ENCODE measurements at regions not wholly inside any gene's neighbourhood (a gene's known extent, or its start where the extent isn't known, plus 50 kb on each side); places are given as distances from the start of the nearest gene placed in this dataset.
"Not testable (repeated sequence)": the region's sequence is repeated elsewhere in the genome, so short reads cannot be mapped to it uniquely, and the experiment has no call there.

GRCh38 chr11:134845474-134846327 lies 433.7 kb upstream of the B3GAT1 start:
- H3K36me3 ChIP-seq (ENCODE audit: insufficient read depth, low read length) = no peaks in the 10 kb centered on the region
- H3K4me1 ChIP-seq (ENCODE audit: insufficient read depth, low read length) = no peaks in the 10 kb centered on the region
- H3K9ac ChIP-seq (ENCODE audit: low read depth, low read length) = no peak overlapping the region
- H3K9me3 ChIP-seq (ENCODE audit: control insufficient read depth, insufficient read depth, low read length) = no peaks in the 10 kb centered on the region

- H3K4me1 ChIP-seq (ENCODE audit: insufficient read depth, low read length) = no peaks in the 10 kb centered on the region
- H3K9ac ChIP-seq (ENCODE audit: low read depth, low read length) = no peak overlapping the region
- H3K36me3 ChIP-seq (ENCODE audit: insufficient read depth, low read length) = no peaks in the 10 kb centered on the region
- H3K9me3 ChIP-seq (ENCODE audit: control insufficient read depth, insufficient read depth, low read length) = no peaks in the 10 kb centered on the region
Measured at GRCh38 chr11:134844838-134845237, 432.8 kb upstream of the B3GAT1 start.

GRCh38 chr11:134843735-134844134 lies 431.7 kb upstream of the B3GAT1 start:
- no peaks in the 10 kb centered on the region for H3K36me3 ChIP-seq (ENCODE audit: insufficient read depth, low read length)
- no peak overlapping the region for H3K9ac ChIP-seq (ENCODE audit: low read depth, low read length)
- H3K9me3 ChIP-seq (ENCODE audit: control insufficient read depth, insufficient read depth, low read length) = no peaks in the 10 kb centered on the region
- no peaks in the 10 kb centered on the region for H3K4me1 ChIP-seq (ENCODE audit: insufficient read depth, low read length)

GRCh38 chr11:134843020-134843419 lies 431.0 kb upstream of the B3GAT1 start:
- Histone ChIP-seq H3K36me3 (ENCODE audit: insufficient read depth, low read length) (no peaks in the 10 kb centered on the region), H3K9me3 (ENCODE audit: control insufficient read depth, insufficient read depth, low read length) (no peaks in the 10 kb centered on the region), H3K9ac (ENCODE audit: low read depth, low read length) (no peak overlapping the region), H3K4me1 (ENCODE audit: insufficient read depth, low read length) (no peaks in the 10 kb centered on the region)

- Histone ChIP-seq H3K36me3 (ENCODE audit: insufficient read depth, low read length) (no peaks in the 10 kb centered on the region), H3K9me3 (ENCODE audit: control insufficient read depth, insufficient read depth, low read length) (no peaks in the 10 kb centered on the region), H3K9ac (ENCODE audit: low read depth, low read length) (no peak overlapping the region), H3K4me1 (ENCODE audit: insufficient read depth, low read length) (no peaks in the 10 kb centered on the region)
Measured at GRCh38 chr11:134841972-134842371, 429.9 kb upstream of the B3GAT1 start.

GRCh38 chr11:134841411-134841810 lies 429.4 kb upstream of the B3GAT1 start:
- no peaks in the 10 kb centered on the region for H3K9me3 ChIP-seq (ENCODE audit: control insufficient read depth, insufficient read depth, low read length)
- H3K4me1 ChIP-seq (ENCODE audit: insufficient read depth, low read length) = no peaks in the 10 kb centered on the region
- no peak overlapping the region for H3K9ac ChIP-seq (ENCODE audit: low read depth, low read length)
- no peaks in the 10 kb centered on the region for H3K36me3 ChIP-seq (ENCODE audit: insufficient read depth, low read length)

- Histone ChIP-seq H3K9ac (ENCODE audit: low read depth, low read length) (no peak overlapping the region), H3K9me3 (ENCODE audit: control insufficient read depth, insufficient read depth, low read length) (no peaks in the 10 kb centered on the region), H3K36me3 (ENCODE audit: insufficient read depth, low read length) (no peaks in the 10 kb centered on the region), H3K4me1 (ENCODE audit: insufficient read depth, low read length) (no peaks in the 10 kb centered on the region)
Measured at GRCh38 chr11:134840945-134841344, 428.9 kb upstream of the B3GAT1 start.

- not testable (repeated sequence) for H3K9ac ChIP-seq (ENCODE audit: low read depth, low read length); H3K4me1 ChIP-seq (ENCODE audit: insufficient read depth, low read length); H3K36me3 ChIP-seq (ENCODE audit: insufficient read depth, low read length); H3K9me3 ChIP-seq (ENCODE audit: control insufficient read depth, insufficient read depth, low read length)
Measured at GRCh38 chr11:134840165-134840564, 428.1 kb upstream of the B3GAT1 start.

GRCh38 chr11:134838708-134839107 lies 426.7 kb upstream of the B3GAT1 start:
- H3K9me3 ChIP-seq (ENCODE audit: control insufficient read depth, insufficient read depth, low read length) = no peaks in the 10 kb centered on the region
- H3K4me1 ChIP-seq (ENCODE audit: insufficient read depth, low read length) = no peaks in the 10 kb centered on the region
- no peaks in the 10 kb centered on the region for H3K36me3 ChIP-seq (ENCODE audit: insufficient read depth, low read length)
- H3K9ac ChIP-seq (ENCODE audit: low read depth, low read length) = no peak overlapping the region

- Histone ChIP-seq H3K9ac (ENCODE audit: low read depth, low read length) (no peak overlapping the region), H3K9me3 (ENCODE audit: control insufficient read depth, insufficient read depth, low read length) (no peaks in the 10 kb centered on the region), H3K36me3 (ENCODE audit: insufficient read depth, low read length) (no peaks in the 10 kb centered on the region), H3K4me1 (ENCODE audit: insufficient read depth, low read length) (no peaks in the 10 kb centered on the region)
Measured at GRCh38 chr11:134837887-134838232, 425.8 kb upstream of the B3GAT1 start.

GRCh38 chr11:134837166-134837886 lies 425.3 kb upstream of the B3GAT1 start:
- no peaks in the 10 kb centered on the region for H3K36me3 ChIP-seq (ENCODE audit: insufficient read depth, low read length)
- no peak overlapping the region for H3K9ac ChIP-seq (ENCODE audit: low read depth, low read length)
- H3K9me3 ChIP-seq (ENCODE audit: control insufficient read depth, insufficient read depth, low read length) = no peaks in the 10 kb centered on the region
- no peaks in the 10 kb centered on the region for H3K4me1 ChIP-seq (ENCODE audit: insufficient read depth, low read length)

- Histone ChIP-seq H3K36me3 (ENCODE audit: insufficient read depth, low read length) (no peaks in the 10 kb centered on the region), H3K4me1 (ENCODE audit: insufficient read depth, low read length) (no peaks in the 10 kb centered on the region), H3K9me3 (ENCODE audit: control insufficient read depth, insufficient read depth, low read length) (no peaks in the 10 kb centered on the region), H3K9ac (ENCODE audit: low read depth, low read length) (no peak overlapping the region)
Measured at GRCh38 chr11:134836561-134836960, 424.5 kb upstream of the B3GAT1 start.

GRCh38 chr11:134835561-134835960 lies 423.5 kb upstream of the B3GAT1 start:
- no peak overlapping the region for H3K9ac ChIP-seq (ENCODE audit: low read depth, low read length)
- no peaks in the 10 kb centered on the region for H3K4me1 ChIP-seq (ENCODE audit: insufficient read depth, low read length)
- no peaks in the 10 kb centered on the region for H3K36me3 ChIP-seq (ENCODE audit: insufficient read depth, low read length)
- no peaks in the 10 kb centered on the region for H3K9me3 ChIP-seq (ENCODE audit: control insufficient read depth, insufficient read depth, low read length)

- Histone ChIP-seq H3K9me3 (ENCODE audit: control insufficient read depth, insufficient read depth, low read length) (no peaks in the 10 kb centered on the region), H3K36me3 (ENCODE audit: insufficient read depth, low read length) (no peaks in the 10 kb centered on the region), H3K4me1 (ENCODE audit: insufficient read depth, low read length) (no peaks in the 10 kb centered on the region), H3K9ac (ENCODE audit: low read depth, low read length) (no peak overlapping the region)
Measured at GRCh38 chr11:134830312-134830711, 418.3 kb upstream of the B3GAT1 start.

GRCh38 chr11:134823970-134824369 lies 411.9 kb upstream of the B3GAT1 start:
- H3K9ac ChIP-seq (ENCODE audit: low read depth, low read length) = no peak overlapping the region
- no peaks in the 10 kb centered on the region for H3K36me3 ChIP-seq (ENCODE audit: insufficient read depth, low read length)
- peaks cover 4% of the 10 kb centered on the region for H3K4me1 ChIP-seq (ENCODE audit: insufficient read depth, low read length)
- no peaks in the 10 kb centered on the region for H3K9me3 ChIP-seq (ENCODE audit: control insufficient read depth, insufficient read depth, low read length)

Measured in ES-I3 (cell line).